BE2C (cell line): ENCODE measurements at regions not wholly inside any gene's neighbourhood (a gene's known extent, or its start where the extent isn't known, plus 50 kb on each side); places are given as distances from the start of the nearest gene placed in this dataset.

ENCODE experiments used
- DNase-seq: peaks from one replicate; pipeline ENCODE4 v3.0.0-alpha.2; 2020
- H3K27me3 ChIP-seq: fragments of 250-450 bp; sonication (Bioruptor Pico); 2 replicates; pipeline ENCODE4 v1.5.1; 2020; ENCODE audit warnings: mild to moderate bottlenecking
- H3K36me3 ChIP-seq: fragments of 250-450 bp; sonication (Bioruptor Pico); 2 replicates; pipeline ENCODE4 v1.5.1; 2020; ENCODE audit warnings: mild to moderate bottlenecking
- H3K4me1 ChIP-seq: fragments of 250-450 bp; sonication (Bioruptor Pico); 2 replicates; pipeline ENCODE4 v1.5.1; 2020
- H3K4me3 ChIP-seq: 2 replicates; pipeline ENCODE4 v1.5.1; 2011; ENCODE audit warnings: low read depth, low read length
- H3K9me3 ChIP-seq: fragments of 250-450 bp; sonication (Bioruptor Pico); 2 replicates; pipeline ENCODE4 v1.5.1; 2020
- TF ChIP-seq, protein P1 (sequence below): IDR thresholded peaks from 2 replicates; pipeline ENCODE4 v1.5.1; 2012; ENCODE audit warnings: mild to moderate bottlenecking, low read depth, low read length

DNA sequence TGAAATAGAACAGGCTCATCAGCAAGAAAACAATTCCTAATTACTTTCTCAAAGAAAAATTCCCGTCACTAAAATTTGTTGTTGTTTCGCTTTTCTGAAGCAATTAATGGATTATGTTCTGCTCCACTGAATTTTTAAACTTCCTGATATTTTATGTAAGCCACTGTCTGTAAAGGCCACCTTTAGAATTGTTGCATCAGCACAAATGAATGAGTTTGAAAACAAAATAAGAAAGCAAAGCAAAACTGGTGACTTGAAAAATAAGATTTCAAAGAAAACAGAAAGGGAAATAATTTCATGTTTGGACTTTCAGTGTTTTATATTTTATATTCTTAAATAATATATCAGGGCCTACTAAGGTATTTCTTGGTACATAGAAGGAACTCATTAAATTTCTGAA lies 636.3 kb upstream of the TYRP1 start:
- TF ChIP-seq, protein P1, sequence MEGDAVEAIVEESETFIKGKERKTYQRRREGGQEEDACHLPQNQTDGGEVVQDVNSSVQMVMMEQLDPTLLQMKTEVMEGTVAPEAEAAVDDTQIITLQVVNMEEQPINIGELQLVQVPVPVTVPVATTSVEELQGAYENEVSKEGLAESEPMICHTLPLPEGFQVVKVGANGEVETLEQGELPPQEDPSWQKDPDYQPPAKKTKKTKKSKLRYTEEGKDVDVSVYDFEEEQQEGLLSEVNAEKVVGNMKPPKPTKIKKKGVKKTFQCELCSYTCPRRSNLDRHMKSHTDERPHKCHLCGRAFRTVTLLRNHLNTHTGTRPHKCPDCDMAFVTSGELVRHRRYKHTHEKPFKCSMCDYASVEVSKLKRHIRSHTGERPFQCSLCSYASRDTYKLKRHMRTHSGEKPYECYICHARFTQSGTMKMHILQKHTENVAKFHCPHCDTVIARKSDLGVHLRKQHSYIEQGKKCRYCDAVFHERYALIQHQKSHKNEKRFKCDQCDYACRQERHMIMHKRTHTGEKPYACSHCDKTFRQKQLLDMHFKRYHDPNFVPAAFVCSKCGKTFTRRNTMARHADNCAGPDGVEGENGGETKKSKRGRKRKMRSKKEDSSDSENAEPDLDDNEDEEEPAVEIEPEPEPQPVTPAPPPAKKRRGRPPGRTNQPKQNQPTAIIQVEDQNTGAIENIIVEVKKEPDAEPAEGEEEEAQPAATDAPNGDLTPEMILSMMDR, result no peak
- Histone ChIP-seq H3K27me3 (no peaks in the 10 kb centered on the region), H3K36me3 (no peaks in the 10 kb centered on the region), H3K4me1 (no peaks in the 10 kb centered on the region), H3K9me3 (no peaks in the 10 kb centered on the region), H3K4me3 (no peak overlapping the region)
- DNase-seq, result no peak

DNA sequence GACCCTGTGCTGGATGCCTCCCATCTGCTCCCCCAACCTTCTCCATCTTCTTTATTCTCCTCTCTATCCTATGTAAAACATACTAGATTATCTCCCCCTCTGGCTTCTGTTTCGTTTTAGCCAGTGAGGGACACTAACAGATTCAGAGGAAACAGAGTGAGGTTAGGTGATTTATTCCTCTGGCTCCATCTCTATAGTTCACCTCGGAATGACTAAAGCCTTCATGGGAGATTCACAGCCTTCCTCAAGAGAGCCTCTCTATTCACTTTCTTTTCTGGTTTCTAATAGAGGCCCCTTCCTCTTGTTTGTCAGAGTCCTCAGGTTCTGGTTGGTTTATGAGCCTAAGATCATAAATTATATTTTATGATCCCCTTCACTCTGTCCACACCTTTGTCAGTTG lies 633.1 kb upstream of the TYRP1 start:
- Histone ChIP-seq H3K4me3 (no peak overlapping the region), H3K4me1 (no peaks in the 10 kb centered on the region), H3K36me3 (no peaks in the 10 kb centered on the region), H3K9me3 (no peaks in the 10 kb centered on the region), H3K27me3 (no peaks in the 10 kb centered on the region)
- TF ChIP-seq, protein P1, result no peak
- no peak for DNase-seq

DNA sequence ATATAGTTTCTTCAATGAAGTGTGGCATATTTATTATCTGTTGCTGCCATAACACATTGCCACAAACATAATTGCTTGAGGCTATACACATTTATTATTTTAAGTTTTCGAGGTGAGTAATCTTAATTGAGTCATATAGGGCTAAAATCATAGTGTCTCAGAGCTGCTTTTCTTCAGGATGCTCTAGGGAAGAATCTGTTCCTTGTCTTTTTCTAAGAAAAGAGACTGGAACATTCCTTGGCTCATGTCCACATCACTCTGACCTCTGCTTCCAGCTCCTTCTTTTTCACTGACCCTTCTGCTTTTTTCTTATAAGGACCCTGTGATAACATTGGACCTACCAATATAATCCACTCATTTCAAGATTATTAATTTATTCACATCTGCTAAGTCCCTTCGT lies 632.4 kb upstream of the TYRP1 start:
- Histone ChIP-seq H3K4me1 (no peaks in the 10 kb centered on the region), H3K27me3 (no peaks in the 10 kb centered on the region), H3K9me3 (no peaks in the 10 kb centered on the region), H3K36me3 (no peaks in the 10 kb centered on the region), H3K4me3 (no peak overlapping the region)
- TF ChIP-seq, protein P1, result no peak
- DNase-seq, result no peak

DNA sequence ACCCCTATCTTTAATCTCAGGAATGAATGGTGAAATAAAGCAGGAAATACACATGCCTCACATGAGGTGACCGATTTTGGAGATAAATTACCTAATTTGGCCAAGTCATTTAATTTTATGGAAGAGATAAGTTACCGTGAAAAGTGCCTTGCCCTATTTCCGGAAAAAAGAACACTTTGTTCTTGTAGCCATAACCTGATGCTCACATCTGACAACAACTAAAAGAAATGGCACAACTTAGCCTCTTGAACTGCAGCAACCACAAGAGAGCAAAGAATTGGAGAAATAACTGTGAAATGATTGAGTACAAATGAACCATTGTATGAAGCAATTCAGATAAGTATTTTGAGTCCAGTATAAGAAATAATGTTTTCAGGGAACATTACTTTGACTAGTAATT lies 628.1 kb upstream of the TYRP1 start:
- H3K4me3 ChIP-seq, result no peak overlapping the region
- no peaks in the 10 kb centered on the region for H3K9me3 ChIP-seq
- no peaks in the 10 kb centered on the region for H3K4me1 ChIP-seq
- TF ChIP-seq, protein P1, result no peak
- H3K36me3 ChIP-seq, result no peaks in the 10 kb centered on the region
- H3K27me3 ChIP-seq, result no peaks in the 10 kb centered on the region
- DNase-seq, result no peak

DNA sequence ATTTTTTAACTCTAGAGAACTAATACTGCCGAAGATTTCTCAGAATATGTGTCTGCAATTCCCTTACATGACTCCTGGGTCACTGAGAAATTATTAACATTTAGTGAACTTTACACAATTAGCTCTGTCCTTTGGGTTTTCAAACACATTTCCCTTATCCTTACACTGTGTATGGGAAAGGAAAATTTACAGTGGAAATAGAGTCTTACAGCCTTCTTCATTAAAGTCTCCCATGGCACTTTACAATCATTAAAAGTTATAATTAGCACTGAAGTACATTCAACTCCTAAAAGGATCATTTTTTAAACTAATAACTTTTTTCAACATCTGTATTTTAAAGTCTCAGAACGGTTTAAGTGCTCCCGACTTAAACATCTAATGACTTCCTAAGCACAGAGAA lies 627.5 kb upstream of the TYRP1 start:
- Histone ChIP-seq H3K4me3 (no peak overlapping the region), H3K27me3 (no peaks in the 10 kb centered on the region), H3K9me3 (no peaks in the 10 kb centered on the region), H3K4me1 (no peaks in the 10 kb centered on the region), H3K36me3 (no peaks in the 10 kb centered on the region)
- no peak for DNase-seq
- TF ChIP-seq, protein P1, result no peak

DNA sequence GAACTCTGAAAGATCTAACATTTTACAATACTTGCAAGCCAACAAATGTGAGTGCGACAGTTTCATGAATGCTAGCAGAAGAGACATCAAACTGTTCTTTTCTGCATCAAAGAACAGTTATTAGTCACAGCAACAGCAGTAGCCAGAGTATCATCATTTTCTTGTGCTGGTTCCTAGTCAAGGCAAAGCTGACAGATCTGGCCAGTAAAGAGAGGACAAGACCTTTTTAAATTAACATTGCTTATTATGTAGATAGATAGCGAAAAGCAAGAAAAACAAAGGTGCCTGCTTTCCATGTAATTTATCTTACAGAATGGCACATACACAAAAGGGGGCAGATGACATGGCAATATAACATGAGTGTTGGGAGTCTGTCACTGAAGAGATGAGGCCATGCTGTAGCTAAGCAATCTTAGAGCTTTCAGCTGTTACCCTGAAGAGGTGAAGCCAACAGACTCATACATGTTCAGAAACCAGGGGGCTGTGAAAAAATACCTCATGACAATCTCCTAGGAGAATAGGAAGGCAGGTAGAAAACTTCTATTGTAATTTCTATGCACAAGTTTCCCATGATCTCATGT lies 626.6 kb upstream of the TYRP1 start:
- TF ChIP-seq, protein P1, result no peak
- DNase-seq, result no peak
- Histone ChIP-seq H3K36me3 (no peaks in the 10 kb centered on the region), H3K27me3 (no peaks in the 10 kb centered on the region), H3K4me3 (no peak overlapping the region), H3K9me3 (no peaks in the 10 kb centered on the region), H3K4me1 (no peaks in the 10 kb centered on the region)
